Esophagus muscularis mucosa (tissue), 3 donors: ENCODE measurements at regions not wholly inside any gene's neighbourhood (a gene's known extent, or its start where the extent isn't known, plus 50 kb on each side); places are given as distances from the start of the nearest gene placed in this dataset.

ENCODE experiments used
- CTCF ChIP-seq, 3 experiments: fragments of 200-600 bp in 2 of 3; fragments of 450-650 bp in 1 of 3; sonication (generic) in 2 of 3; IDR thresholded peaks; one replicate each; pipeline ENCODE4 v1.5.1; 2017 to 2019; ENCODE audit warnings: antibody characterized with exemption in 3 of 3, mild to moderate bottlenecking in 2 of 3, moderate library complexity in 1 of 3
- POLR2AphosphoS5 ChIP-seq, 2 donors: sonication (generic); formaldehyde crosslinking; IDR thresholded peaks; one replicate each; pipeline ENCODE4 v1.6.1; 2017; ENCODE audit warnings: antibody characterized with exemption in 2 of 2

- TF ChIP-seq CTCF (IDR thresholded peaks at IDR 0.05) (no peak), POLR2AphosphoS5 (IDR thresholded peaks at IDR 0.05) (no peak)
These were observed 568.7 kb downstream of the METTL4 start for GRCh38 chr18:2002604-2003003.
